Peyer's patch (tissue), 4 donors: ENCODE measurements at regions not wholly inside any gene's neighbourhood (a gene's known extent, or its start where the extent isn't known, plus 50 kb on each side); places are given as distances from the start of the nearest gene placed in this dataset.

ENCODE experiments used
- POLR2A ChIP-seq, 2 donors: fragments of 450-650 bp; IDR thresholded peaks; one replicate each; pipeline ENCODE4 v1.5.1; 2017; ENCODE audit warnings: antibody characterized with exemption in 2 of 2, mild to moderate bottlenecking in 2 of 2, moderate library complexity in 2 of 2
- TF ChIP-seq, protein P1 (sequence below), 6 experiments: fragments of 450-650 bp in 4 of 6; fragments of 200-600 bp in 2 of 6; sonication (generic) in 1 of 6; IDR thresholded peaks; one replicate each; pipeline ENCODE4 v1.5.1; 2017 to 2019; ENCODE audit warnings: antibody characterized with exemption in 6 of 6, mild to moderate bottlenecking in 3 of 6, moderate library complexity in 1 of 6

GRCh38 chr10:108755646-108756045, 1167.7 kb downstream of the XPNPEP1 start:
- TF ChIP-seq, protein P1, sequence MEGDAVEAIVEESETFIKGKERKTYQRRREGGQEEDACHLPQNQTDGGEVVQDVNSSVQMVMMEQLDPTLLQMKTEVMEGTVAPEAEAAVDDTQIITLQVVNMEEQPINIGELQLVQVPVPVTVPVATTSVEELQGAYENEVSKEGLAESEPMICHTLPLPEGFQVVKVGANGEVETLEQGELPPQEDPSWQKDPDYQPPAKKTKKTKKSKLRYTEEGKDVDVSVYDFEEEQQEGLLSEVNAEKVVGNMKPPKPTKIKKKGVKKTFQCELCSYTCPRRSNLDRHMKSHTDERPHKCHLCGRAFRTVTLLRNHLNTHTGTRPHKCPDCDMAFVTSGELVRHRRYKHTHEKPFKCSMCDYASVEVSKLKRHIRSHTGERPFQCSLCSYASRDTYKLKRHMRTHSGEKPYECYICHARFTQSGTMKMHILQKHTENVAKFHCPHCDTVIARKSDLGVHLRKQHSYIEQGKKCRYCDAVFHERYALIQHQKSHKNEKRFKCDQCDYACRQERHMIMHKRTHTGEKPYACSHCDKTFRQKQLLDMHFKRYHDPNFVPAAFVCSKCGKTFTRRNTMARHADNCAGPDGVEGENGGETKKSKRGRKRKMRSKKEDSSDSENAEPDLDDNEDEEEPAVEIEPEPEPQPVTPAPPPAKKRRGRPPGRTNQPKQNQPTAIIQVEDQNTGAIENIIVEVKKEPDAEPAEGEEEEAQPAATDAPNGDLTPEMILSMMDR (IDR thresholded peaks at IDR 0.05) = no peak
- no peak for TF ChIP-seq POLR2A (IDR thresholded peaks at IDR 0.05)
